NCI-H146 treated with DMSO at 0.1 percent for 48 hours (cell line): ENCODE measurements at regions not wholly inside any gene's neighbourhood (a gene's known extent, or its start where the extent isn't known, plus 50 kb on each side); places are given as distances from the start of the nearest gene placed in this dataset.

Experiments
- DNase-seq: peaks from one replicate; lab custom pipeline; 2025; ENCODE audit not compliant: unreplicated experiment; lab: John Stamatoyannopoulos, UW

DNA sequence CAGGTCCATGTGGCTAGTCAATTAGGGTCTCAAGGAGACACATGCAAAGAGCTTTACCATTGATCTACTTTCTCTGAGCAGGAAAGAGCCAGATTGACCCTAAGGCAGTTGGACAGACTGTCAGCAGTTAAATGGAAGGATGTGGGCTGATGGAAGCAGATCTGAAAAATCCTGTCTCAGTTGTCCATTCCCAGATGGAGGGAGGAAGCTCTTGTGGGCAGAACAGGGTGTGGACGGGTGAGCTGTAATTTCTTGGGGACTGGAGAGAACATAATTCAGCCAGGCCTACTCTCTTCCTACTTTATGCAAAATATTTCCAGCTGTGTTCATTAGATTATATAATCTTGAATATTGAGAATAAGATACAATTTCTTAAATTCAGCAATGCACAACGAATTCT, 163.6 kb downstream of the GNAT3 start:
- no peak for DNase-seq

DNA sequence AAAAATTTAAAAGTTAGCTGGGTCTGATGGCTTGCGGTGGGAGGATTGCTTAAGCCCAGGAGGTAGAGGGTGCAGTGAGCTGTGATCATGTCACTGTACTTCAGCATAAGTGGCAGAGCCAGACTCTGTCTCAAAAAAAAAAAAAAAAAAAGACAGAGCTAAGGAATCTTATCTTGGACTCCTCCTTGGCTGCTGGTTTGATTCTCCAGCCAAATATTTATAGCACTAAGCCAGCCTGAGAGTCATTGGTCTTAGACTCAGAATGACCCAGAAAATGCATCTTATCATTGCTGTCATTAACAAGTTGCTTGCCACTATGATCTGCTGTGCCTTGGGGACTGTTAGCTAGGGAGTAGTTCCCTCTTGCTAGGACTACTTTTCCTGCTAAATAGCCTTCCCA, 164.7 kb downstream of the GNAT3 start:
- DNase-seq, result no peak

DNA sequence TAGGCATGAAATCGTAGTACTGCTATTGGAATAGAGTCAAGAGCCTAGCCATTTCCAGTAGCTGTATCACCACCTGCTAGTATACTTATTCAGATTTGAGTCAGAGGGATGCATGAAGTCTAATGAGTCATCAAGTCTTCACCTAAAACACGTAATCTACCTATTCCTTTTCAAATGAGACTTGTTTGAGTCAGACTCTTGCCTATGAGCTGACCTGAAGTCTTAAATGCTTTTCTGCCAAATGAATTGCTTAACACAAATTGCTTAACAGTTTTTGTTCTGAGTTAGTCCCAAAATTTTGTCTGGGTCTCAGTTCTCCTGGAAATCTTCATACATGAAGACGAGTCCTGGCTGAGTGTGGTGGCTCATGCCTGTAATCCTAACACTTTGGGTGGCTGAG, 165.2 kb downstream of the GNAT3 start:
- DNase-seq, result no peak

DNA sequence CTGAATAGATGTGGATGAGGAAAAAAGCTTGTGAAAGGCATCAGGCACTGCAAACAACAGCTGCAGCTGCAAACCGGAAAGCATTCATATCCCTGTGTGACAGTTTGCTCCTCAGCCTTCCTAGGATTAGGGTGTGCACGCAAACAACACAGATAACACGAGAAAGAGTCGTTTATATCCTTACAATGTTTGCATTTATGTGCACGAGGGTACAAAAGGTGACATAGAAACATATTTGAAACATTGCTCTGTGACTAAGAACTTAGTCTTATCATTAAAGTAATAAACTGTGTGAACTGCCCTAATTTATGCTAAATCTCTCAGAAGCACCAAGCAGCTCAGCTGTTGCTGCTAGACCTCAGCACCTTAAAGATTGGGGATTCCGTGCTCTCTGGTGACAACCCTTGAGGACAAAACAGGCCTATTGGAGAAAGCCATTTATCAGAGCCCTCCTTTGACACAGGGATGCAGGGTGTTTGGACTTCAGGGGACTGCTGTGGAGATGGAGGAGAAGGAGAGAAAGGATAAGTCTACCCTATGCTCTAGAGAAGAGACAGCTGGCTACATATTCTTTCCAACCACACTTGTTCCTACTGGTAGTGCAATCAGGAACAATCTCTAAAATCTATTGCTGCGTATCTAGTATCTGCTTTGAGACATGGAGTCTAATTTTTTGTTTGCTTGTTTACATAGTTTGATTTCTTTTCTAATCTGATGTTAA, 176.2 kb downstream of the GNAT3 start:
- peak; percentile 21 for DNase-seq

DNA sequence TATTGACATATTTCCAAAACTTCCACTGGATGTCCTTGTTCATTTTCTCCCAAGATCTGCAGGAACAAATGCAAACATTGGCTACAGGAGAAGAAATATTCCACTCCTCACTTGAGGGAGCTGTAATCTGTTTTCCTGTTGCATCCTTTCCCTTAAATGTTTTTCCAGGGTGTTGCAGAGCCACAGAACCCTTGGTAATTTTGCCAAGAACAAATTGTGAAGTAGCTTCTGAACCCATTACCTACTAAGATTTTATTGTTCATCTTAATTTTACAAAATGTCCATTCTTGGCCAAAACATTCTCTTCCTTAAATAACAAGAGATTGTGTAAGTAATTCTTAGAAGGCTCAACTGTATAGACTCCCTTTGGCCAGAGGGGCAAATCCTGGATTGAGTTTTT, 177.0 kb downstream of the GNAT3 start:
- DNase-seq, result no peak

DNA sequence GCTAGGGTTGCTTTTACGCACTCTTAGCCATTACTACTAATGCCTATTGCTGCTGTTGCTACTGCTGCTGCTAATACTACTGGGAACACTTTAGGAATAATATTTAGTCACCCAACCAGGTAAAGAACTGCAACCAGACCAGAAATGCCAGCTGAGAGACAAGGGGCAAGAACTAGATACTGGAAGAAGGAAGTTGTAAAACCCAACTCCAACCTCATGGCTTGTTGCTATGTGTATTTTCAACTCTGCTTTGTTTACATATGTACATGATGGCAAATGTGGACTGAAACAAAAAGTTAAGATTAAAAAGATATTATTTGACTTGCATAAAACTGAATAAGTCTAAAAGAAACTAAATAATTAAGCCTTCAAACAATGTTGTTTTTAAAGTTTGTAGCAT, 177.7 kb downstream of the GNAT3 start:
- no peak for DNase-seq

DNA sequence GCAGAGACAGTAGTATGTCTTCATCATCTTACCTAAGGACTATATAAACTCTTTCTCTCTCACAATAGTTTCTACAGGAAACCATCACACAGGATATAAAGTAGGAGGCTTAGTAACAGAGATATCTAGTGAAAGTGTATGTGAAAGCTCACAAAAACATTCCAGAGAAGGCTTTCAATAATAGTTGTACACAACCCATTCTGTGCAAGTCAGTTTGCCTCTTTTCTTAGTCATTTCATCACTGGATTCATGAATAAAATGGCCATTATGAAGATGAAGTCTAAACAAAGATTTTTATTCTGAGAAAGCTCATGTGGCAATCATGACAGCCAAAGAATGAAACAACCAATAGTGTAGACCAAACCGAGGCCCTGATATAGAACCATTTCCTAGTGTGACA, 178.8 kb downstream of the GNAT3 start:
- no peak for DNase-seq

DNA sequence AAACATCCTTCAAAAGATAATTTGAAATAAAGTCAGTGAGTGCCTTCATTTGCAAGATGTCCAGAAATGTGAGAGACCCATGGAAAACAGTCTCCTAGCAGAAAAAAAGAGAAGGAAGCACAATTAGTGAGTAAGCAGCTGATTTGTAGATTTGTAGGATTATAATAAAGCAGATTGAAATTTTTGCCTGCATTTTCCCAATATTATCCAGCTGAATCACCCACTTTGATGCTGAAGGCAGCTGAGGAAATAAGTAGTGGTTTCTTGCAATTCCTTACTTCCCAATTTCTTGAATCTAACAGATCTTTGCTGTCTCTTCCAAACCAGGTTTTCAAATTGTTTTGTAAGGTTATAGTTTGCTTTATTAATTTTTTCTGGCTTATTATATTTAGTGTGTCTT, 181.4 kb downstream of the GNAT3 start:
- DNase-seq, result no peak

DNA sequence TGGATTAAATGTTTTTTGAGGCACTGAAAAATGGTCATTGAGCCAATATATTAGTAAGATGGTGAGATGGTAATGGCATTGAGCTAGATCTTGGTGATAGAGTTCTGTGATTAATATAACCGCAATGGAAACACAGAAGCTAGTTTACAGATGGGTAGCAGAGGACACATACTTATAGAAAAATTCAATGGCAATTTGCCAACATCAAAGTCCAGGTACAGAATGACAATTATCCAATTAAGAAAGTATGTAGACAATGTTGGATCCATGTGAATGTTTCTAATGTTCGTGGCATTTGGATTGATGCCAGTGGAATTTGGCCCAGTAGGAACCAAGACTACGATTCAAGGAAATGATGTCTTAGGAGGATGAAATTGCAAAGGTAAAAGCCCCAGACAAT, 187.8 kb downstream of the GNAT3 start:
- no peak for DNase-seq

DNA sequence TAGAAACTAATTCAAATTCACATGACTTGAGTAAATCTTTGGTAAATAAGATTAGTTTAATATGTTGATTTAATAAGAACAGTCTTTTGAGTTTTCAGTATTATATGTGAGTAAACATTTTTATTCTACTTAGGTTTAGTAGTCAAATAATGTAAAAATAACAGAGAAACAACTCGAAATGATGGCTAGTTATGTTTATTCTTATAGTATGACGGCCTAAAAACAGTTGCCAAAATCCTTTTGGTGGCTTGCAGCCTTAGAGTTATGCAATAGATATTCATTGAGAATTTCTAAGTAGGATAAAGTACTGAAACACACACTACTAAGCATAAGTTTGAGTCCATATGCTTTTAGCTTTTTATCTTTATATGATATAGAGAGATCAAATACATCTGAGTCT, 184.8 kb downstream of the GNAI1 start:
- DNase-seq, result no peak

DNA sequence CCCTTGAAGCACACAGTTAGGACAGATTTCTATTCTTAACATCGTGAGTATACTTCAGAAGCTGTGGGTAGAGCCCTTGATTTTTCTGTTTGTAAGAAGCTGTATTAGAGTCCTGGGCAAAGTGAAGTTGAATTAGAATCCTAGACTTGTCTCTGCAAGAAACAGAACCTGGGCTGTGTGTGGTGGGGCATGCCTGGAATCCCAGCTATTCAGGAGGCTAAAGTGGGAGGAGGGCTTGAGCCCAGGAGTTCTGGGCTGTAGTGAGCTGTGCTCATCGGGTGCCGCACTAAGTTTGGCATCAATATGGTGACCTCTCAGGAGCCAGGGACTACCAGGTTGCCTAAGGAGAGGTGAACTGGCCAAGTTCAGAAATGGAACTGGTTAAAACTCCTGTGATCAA, 183.4 kb downstream of the GNAI1 start:
- DNase-seq, result no peak

DNA sequence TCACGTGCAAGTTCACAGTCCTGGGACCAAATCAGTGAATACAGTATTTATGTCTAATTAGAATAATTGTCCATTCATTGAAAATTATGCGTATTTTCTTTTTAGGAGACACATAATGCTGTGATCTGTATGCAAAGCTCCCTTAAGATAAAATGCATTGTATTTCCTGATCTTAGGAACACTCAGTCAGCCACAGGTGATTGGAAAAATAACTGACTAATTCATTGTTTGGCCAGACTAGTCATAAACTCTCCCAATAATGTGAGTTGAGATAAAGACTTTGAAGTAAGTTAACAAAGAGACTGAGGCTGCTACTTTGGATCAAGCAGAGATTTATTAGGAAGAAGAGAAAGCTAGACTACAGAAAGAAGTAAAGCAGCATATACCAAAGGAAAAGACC, 182.2 kb downstream of the GNAI1 start:
- no peak for DNase-seq

DNA sequence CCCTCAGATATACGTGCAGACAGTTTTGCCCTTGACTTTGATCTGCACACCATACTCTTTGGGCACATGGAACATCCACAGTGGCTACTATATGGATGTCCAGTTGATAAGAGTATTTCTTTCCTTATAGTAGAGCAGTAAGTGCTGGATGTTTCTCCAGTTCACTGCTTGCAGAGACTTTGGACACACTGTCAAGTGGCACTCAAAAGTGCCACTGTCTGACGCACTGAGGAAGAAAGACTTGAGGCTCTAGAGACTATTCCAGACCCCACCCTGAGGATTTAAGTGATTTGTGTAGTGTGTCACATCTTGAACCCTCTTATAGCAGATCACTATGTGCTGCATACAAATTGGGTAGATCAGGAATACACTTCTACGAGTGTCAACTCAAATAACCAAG, 179.1 kb downstream of the GNAI1 start:
- DNase-seq, result no peak

DNA sequence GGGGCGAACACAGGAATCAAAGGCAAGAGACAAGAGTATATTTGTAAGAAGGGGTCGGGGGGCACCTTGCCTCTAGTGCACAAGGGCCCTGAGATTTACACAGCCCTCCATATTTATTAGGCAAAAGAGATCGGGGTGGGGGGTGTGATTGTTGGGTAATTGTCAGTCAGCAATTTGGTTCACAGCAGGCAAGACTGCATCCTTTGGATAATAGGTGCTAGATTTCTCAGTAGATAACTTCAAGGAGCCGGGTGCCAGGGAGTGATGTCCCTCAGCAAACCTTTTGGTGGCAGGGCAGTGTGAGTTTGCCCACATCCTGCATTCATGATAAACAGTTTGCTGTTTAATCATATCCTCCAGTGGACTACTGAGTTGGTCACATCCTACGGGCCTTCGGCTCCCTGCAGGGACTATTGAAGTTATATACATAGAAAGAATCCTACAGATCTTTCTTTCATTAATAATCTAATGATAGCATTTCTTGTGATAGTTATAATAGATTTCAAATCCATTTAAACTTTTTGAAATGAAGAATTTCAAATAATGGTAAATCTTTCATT, 178.5 kb downstream of the GNAI1 start:
- DNase-seq, result no peak

DNA sequence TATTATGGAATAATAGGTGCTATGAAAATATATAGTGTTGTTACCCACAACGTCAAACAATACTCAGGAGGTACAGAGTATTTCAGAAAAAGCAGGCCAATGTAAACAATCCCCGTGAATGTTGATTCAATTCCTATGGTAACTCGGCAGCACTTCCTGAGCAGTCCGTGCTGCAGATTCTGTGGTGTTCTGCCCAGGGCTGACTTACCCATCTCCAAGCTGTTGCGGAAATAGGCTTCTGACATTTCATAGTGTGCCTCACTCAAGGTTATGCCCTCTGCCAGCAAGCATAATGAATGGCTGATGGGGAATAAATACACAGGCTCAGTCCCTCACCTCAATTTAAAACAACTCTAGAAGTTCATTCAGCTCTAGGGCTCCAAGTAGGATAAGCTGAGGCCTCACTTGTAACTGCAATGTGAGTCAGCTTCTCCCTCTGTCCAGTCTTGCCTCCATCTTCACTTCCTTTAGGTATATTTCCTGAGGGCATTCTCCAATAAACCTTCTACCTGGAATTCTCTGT, 177.6 kb downstream of the GNAI1 start:
- DNase-seq, result peak; percentile 7

DNA sequence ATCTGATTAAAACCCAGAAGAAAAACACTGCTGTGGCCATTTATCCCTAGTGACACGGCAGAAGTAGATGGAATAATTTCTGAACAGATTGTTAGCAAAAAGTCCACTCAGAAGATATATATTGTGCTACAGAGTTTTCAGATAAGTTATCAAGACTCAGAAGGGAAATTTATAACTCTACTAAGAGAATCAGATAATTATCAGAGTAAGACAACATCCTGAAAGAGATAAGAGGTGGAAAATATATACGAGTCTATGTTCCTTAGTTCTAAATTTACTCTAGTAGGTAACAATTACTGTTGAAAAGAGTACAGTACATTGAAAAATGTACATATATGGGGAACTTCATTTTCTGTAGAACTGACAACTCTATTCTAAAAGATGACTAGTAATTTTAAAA, 176.7 kb downstream of the GNAI1 start:
- DNase-seq, result no peak

DNA sequence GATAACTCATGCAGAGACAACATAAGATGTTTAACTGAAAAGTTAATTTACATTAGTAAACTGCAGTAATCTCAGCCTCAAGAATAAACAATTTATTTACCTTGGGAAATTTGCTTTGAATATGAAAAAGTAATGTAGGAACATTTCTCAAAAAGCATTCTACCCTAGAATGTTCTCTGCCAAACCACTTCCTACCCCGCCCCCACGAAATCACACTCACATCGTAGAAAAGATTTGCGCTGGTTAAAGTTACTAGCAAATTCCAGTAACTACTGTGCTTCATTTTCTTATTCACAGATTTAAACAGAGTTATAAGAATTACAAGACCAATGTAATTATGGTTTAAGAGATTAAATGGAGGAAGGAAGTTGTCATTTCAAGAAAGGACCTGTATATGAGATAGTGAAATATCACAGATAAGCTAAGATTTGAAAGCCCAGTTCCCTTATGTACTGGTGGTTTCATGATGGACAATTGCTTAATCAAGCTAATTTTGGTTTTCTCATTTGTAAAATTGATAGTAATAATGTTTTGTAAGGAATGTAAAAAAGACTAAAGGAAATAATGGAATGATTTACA, 175.4 kb downstream of the GNAI1 start:
- DNase-seq, result no peak

DNA sequence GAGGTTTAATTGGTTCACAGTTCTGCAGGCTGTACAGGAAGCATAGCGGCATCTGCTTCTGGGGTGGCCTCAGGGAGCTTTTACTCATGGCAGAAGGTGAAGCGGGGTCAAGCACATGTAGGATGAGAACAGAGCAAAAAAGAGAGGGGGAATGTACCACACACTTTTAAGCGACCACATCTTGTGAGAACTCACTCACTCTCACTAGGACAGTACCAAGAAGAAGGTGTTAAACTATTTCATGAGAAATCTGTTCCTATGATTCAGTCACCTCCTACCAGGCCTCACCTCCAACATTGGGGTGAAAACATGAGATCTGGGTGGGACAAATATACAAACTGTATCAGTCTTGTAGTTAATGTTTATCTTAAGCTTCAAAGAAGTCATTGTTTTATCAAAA, 174.7 kb downstream of the GNAI1 start:
- no peak for DNase-seq

DNA sequence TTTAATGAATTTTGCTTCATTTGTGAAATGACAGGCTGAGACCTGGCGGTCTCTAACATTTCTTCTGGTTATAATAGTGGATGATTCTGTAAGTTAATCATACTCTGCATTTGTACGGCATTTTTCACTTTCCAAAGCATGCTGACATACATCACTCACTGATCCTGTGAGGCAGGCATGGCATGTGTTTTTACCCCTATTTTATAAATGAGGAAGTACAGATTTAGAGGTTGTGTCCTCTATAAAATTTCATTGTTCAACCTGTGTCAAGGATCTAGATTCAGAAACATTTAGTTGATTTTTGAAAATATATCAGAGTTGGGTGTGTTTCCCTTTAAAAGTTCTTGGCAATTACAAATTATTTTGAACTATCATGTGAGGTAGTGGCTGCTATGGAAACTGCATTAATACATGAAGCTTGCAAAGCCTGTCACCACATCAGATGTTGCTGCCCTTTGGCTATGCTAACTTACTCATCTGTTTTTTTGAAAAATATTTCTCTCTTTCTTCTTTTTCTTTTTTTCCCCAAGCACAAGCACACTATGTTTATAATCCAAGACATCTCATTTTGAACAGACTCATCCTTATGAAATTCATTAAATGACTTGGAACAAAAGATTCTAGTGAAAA, 172.7 kb downstream of the GNAI1 start:
- DNase-seq, result no peak

DNA sequence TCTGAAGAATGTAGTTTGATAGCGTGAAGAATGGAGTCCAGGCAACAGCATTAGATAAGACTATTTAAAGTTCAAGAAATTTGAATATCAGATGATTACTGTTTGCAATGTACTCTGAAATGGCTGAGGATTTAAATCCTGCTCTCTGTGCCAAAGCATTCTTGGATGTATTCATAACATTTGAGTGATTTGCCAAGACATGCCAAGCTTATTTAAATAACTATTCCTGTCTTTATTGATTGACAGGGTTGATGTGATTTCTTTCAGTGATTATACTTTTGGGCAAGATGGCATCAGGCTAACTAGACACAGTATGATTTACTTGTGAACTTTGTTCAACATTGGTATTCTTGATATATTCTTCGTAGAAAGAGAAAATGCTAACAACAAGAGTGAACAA, 168.7 kb downstream of the GNAI1 start:
- DNase-seq, result no peak

DNA sequence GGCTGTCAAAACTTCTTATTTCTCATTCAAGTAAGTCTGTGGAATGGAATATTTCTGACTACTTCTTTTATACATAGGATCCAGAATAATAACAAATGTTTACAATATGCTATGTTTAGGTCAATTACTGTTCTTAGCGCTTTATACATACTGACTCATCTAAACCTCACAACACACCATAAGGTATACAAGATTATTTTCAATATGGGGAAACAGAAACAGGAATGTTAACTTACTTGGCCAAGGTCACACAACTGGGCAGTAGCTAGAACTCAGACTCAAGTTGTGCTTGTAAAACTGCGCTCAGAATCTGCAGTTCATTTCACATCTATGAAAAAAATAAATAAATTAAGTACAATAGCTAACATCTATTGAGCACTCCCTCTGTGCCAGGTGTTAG, 168.0 kb downstream of the GNAI1 start:
- no peak for DNase-seq

DNA sequence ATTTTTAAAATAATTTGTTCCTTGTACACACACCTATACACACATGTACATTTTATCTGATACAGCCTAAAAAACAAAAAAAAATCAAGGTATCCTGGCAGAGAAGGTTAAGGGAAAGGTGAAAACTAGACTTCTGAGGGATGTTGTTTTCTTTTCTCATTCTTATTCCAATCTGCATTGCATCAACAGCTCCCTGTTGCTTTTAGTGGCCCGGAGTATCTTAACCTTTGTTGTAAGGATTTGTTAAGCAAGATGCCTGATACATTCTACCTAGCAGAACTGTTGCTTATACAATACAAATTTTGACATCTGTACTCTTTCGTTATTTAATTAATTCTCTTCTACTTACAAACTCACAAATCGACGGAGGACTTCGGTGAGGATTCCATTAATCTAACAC, 167.4 kb downstream of the GNAI1 start:
- no peak for DNase-seq
